ENCODE measurements at regions not wholly inside any gene's neighbourhood (a gene's known extent, or its start where the extent isn't known, plus 50 kb on each side); places are given as distances from the start of the nearest gene placed in this dataset.

GRCh38 chr9:85246541-85246940 is 495.2 kb downstream of the AGTPBP1 start:
- TF ChIP-seq POLR2A (IDR thresholded peaks at IDR 0.05): no peak
- TF ChIP-seq EP300 (IDR thresholded peaks at IDR 0.05): no peak
